GM23248 (cell line): ENCODE measurements at regions not wholly inside any gene's neighbourhood (a gene's known extent, or its start where the extent isn't known, plus 50 kb on each side); places are given as distances from the start of the nearest gene placed in this dataset.

Experiments used
- DNase-seq: peaks from one replicate; pipeline ENCODE4 v3.0.0-alpha.2; 2015
- H2AFZ ChIP-seq: fragments of 200-600 bp; sonication (generic); 2 replicates; pipeline ENCODE4 v1.6.1; 2016; ENCODE audit warnings: antibody characterized with exemption
- H3F3A ChIP-seq: fragments of 200-600 bp; sonication (generic); 2 replicates; pipeline ENCODE4 v1.6.1; 2016; ENCODE audit warnings: mild to moderate bottlenecking, antibody characterized with exemption, mixed run types; ENCODE audit not compliant: insufficient read depth
- H3K27ac ChIP-seq: fragments of 200-600 bp; sonication (generic); 2 replicates; pipeline ENCODE4 v1.5.1; 2016; ENCODE audit warnings: mild to moderate bottlenecking
- H3K27me3 ChIP-seq: fragments of 200-600 bp; sonication (generic); replicated peaks from 2 replicates; pipeline ENCODE4 v1.6.1; 2016; ENCODE audit warnings: mild to moderate bottlenecking; ENCODE audit not compliant: insufficient read depth
- H3K36me3 ChIP-seq: fragments of 200-600 bp; sonication (generic); 2 replicates; pipeline ENCODE4 v1.6.1; 2016; ENCODE audit warnings: low read depth, mild to moderate bottlenecking
- H3K4me1 ChIP-seq: fragments of 200-600 bp; sonication (generic); 2 replicates; pipeline ENCODE4 v1.6.1; 2016; ENCODE audit warnings: mild to moderate bottlenecking; ENCODE audit not compliant: insufficient read depth
- H3K4me2 ChIP-seq: fragments of 200-600 bp; sonication (generic); one replicate; pipeline ENCODE4 v1.6.1; 2016; ENCODE audit warnings: mild to moderate bottlenecking; ENCODE audit not compliant: unreplicated experiment
- H3K4me3 ChIP-seq: fragments of 200-600 bp; sonication (generic); 2 replicates; pipeline ENCODE4 v1.5.1; 2016; ENCODE audit warnings: mild to moderate bottlenecking
- H3K79me2 ChIP-seq: fragments of 200-600 bp; sonication (generic); 2 replicates; pipeline ENCODE4 v1.6.1; 2016; ENCODE audit warnings: mild to moderate bottlenecking; ENCODE audit not compliant: insufficient read depth
- H3K9ac ChIP-seq: fragments of 200-600 bp; sonication (generic); 2 replicates; pipeline ENCODE4 v1.6.1; 2016; ENCODE audit warnings: mild to moderate bottlenecking
- H3K9me2 ChIP-seq: fragments of 200-600 bp; sonication (generic); 2 replicates; pipeline ENCODE4 v1.6.1; 2016; ENCODE audit warnings: mixed run types, mild to moderate bottlenecking, moderate library complexity; ENCODE audit not compliant: insufficient read depth
- H3K9me3 ChIP-seq: fragments of 200-600 bp; sonication (generic); one replicate; pipeline ENCODE4 v1.6.1; 2017; ENCODE audit warnings: low read depth
- H4K20me1 ChIP-seq: fragments of 200-600 bp; sonication (generic); 2 replicates; pipeline ENCODE4 v1.6.0; 2016; ENCODE audit not compliant: insufficient read depth
- EZH2 ChIP-seq: fragments of 200-600 bp; sonication (generic); IDR thresholded peaks from 2 replicates; pipeline ENCODE4 v1.6.1; 2018; ENCODE audit warnings: antibody characterized with exemption, mild to moderate bottlenecking; ENCODE audit not compliant: insufficient read depth, poor library complexity, severe bottlenecking
- EZH2phosphoT487 ChIP-seq: fragments of 200-600 bp; sonication (generic); IDR thresholded peaks from 2 replicates; pipeline ENCODE4 v1.6.1; 2018; ENCODE audit warnings: antibody characterized with exemption, moderate library complexity, mild to moderate bottlenecking, low read depth; ENCODE audit not compliant: insufficient read depth
- WGBS, 2 experiments: methylation state at CpG; one replicate each; pipeline ENCODE4 v1.1.6; 2015 to 2017; ENCODE audit warnings: low lambda C conversion rate in 2 of 2, low coverage in 1 of 2; ENCODE audit errors: missing lambda C conversion rate in 2 of 2; 5-methylcytosine and 5-hydroxymethylcytosine counted together
- in situ Hi-C: fragments of 300-500 bp; cut with MboI; formaldehyde crosslinking; loops from 2 replicates; pipeline ENCODE4 v1.15.0; 2020

DNA sequence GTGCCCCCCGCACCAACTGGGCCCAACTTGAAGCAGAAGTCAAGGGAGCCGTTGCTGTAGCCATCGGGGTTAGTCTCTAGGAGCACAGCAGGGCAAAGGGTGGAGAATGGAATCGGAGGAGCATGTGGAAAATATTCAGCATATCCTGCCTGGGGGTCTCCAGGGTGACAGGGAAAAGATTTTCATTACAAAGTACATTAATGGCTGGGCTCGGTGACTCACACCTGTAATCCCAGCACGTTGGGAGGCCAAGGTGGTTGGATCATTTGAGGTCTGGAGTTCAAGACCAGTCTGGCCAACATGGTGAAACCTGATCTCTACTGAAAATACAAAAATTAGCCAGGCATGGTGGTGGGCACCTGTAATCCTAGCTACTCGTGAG, 53.8 kb upstream of the ABLIM1 start:
- Histone ChIP-seq H3K4me2 (no peak overlapping the region), H3K27ac (no peak overlapping the region), H3K4me1 (peaks cover 29% of the 10 kb centered on the region), H3F3A (peaks cover 16% of the 10 kb centered on the region; the same call in 1 of the 2 replicates), H3K9ac (no peak overlapping the region), H3K4me3 (no peak overlapping the region), H3K9me2 (no peaks in the 10 kb centered on the region), H3K36me3 (no peaks in the 10 kb centered on the region), H4K20me1 (no peaks in the 10 kb centered on the region), H2AFZ (no peak overlapping the region), H3K9me3 (no peaks in the 10 kb centered on the region), H3K27me3 (0 out of 2 replicates have a peak, but pooled peaks cover 6% of the 10 kb centered on the region), H3K79me2 (no peaks in the 10 kb centered on the region)
- in situ Hi-C loops = no loop called here
- TF ChIP-seq EZH2 = no peak
- no peak for TF ChIP-seq EZH2phosphoT487
- DNase-seq = no peak
- WGBS, 2 experiments = 70 to 72% methylated on average over 7 of the region's 7 CpGs

DNA sequence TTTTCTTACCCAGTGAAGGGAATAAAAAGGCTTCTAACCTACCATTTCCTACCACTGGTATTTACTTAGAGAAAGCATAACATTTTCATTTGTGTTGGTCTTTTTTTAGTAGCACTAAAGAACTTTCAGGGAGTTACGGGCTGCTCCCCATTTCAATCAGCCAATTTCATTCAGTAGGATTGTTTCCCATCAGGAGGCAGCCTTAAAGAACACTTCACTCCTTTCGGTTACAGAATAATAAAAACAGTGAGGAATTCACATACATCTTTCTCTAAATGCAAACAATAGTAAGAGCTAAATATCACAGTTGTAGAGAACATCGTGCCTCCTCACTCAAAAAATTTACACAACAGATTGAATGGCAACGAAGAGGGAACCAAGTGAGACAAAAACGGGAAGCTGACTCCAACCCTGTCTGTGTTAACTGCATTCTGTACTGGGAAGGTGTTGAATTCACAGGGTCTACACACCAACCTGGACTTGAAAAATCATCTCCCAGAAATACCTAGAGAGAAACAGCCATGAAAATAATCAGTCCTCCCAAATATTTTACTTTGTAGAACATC, 55.5 kb upstream of the ABLIM1 start:
- H3K36me3 ChIP-seq = no peaks in the 10 kb centered on the region
- no peak overlapping the region for H3K4me2 ChIP-seq
- peaks cover 28% of the 10 kb centered on the region for H3K4me1 ChIP-seq
- in situ Hi-C loops = no loop called here
- peaks cover 16% of the 10 kb centered on the region; the same call in 1 of the 2 replicates for H3F3A ChIP-seq
- H3K9ac ChIP-seq = no peak overlapping the region
- H3K79me2 ChIP-seq = no peaks in the 10 kb centered on the region
- H4K20me1 ChIP-seq = no peaks in the 10 kb centered on the region
- WGBS, 2 experiments = 84% methylated on average over 5 of the region's 5 CpGs
- H3K27me3 ChIP-seq = peaks cover 6% of the 10 kb centered on the region; the same call in 1 of the 2 replicates
- no peaks in the 10 kb centered on the region for H3K9me2 ChIP-seq
- no peak for DNase-seq
- no peak overlapping the region for H3K4me3 ChIP-seq
- no peaks in the 10 kb centered on the region for H3K9me3 ChIP-seq
- H3K27ac ChIP-seq = no peak overlapping the region
- no peak for TF ChIP-seq EZH2
- no peak for TF ChIP-seq EZH2phosphoT487
- H2AFZ ChIP-seq = no peak overlapping the region

DNA sequence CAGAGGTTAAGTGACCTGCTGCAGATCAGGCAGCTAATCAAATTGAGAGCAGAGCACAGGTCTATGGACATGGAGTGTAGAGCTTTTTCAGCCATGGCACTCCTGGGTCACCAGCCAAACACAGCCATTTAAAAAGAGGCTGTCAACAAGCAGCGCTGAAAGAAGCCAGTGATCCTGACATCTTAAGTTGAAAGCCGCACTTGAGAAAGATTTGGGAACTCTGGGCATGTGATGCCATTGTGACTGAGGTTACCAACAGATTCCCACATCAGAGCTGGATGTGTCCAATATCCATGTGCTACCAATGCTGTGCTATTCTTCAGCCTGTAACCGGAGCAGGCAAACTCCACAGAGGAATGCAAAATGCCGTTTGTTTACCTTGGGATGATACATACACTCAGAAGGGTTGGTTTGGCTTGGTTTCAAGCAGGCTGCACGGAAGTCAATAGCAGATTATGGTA, 56.2 kb upstream of the ABLIM1 start:
- H3K4me1 ChIP-seq = peaks cover 20% of the 10 kb centered on the region
- peaks cover 16% of the 10 kb centered on the region; the same call in 1 of the 2 replicates for H3F3A ChIP-seq
- WGBS, 2 experiments = 43 to 45% methylated on average over 5 of the region's 5 CpGs
- no peak overlapping the region for H3K4me3 ChIP-seq
- no peak overlapping the region for H3K9ac ChIP-seq
- H3K36me3 ChIP-seq = no peaks in the 10 kb centered on the region
- peak; percentile 74 for DNase-seq
- H2AFZ ChIP-seq = no peak overlapping the region
- peak overlapping the region; percentile 61 for H3K4me2 ChIP-seq
- TF ChIP-seq EZH2phosphoT487 (no peak), EZH2 (no peak)
- no peaks in the 10 kb centered on the region for H3K9me3 ChIP-seq
- H3K9me2 ChIP-seq = no peaks in the 10 kb centered on the region
- H3K27ac ChIP-seq = no peak overlapping the region
- no peaks in the 10 kb centered on the region for H3K79me2 ChIP-seq
- peaks cover 6% of the 10 kb centered on the region; the same call in 1 of the 2 replicates for H3K27me3 ChIP-seq
- in situ Hi-C loops = no loop called here
- H4K20me1 ChIP-seq = no peaks in the 10 kb centered on the region

DNA sequence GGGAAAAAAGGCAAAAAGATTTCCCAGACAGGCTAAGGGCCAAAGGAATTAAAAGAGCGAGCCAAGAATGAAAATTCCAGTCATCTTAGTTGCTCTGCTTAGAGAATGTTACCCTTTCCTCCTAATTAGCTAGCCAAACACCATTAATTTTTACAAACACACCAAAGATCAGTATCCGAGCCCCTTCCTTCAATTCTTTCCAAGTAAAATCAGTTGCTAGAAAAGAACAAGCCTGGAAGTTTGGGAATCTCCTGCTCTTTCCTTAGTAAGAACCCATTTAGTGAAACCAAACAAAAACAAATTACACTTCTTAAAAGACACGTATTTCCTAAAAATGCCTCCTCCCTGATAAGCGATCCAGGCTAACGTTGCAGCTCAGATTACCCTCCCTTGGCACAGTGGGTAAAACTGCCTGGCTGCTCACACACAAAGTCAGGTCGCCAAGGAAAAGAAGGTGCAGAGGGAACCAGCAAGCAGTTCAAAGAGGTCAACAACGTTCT, 57.1 kb upstream of the ABLIM1 start:
- H3K9me3 ChIP-seq = no peaks in the 10 kb centered on the region
- peak overlapping the region; percentile 61 for H3K4me2 ChIP-seq
- in situ Hi-C loops = no loop called here
- TF ChIP-seq EZH2 (no peak), EZH2phosphoT487 (no peak)
- H3K36me3 ChIP-seq = no peaks in the 10 kb centered on the region
- H4K20me1 ChIP-seq = no peaks in the 10 kb centered on the region
- peaks cover 16% of the 10 kb centered on the region; the same call in 1 of the 2 replicates for H3F3A ChIP-seq
- H3K27ac ChIP-seq = no peak overlapping the region
- H3K4me1 ChIP-seq = peaks cover 19% of the 10 kb centered on the region
- WGBS, 2 experiments = 20 to 21% methylated on average over 7 of the region's 7 CpGs
- H3K27me3 ChIP-seq = peaks cover 6% of the 10 kb centered on the region; the same call in 1 of the 2 replicates
- H3K79me2 ChIP-seq = no peaks in the 10 kb centered on the region
- H3K9me2 ChIP-seq = no peaks in the 10 kb centered on the region
- H3K9ac ChIP-seq = no peak overlapping the region
- 0 out of 2 replicates have a peak overlapping the region, but pooled peaks have one; percentile 3 for H2AFZ ChIP-seq
- H3K4me3 ChIP-seq = peak overlapping the region; percentile 33
- DNase-seq = peak; percentile 60
